Transverse colon (tissue), 4 donors: ENCODE measurements at regions not wholly inside any gene's neighbourhood (a gene's known extent, or its start where the extent isn't known, plus 50 kb on each side); places are given as distances from the start of the nearest gene placed in this dataset.

Experiments
- DNase-seq: peaks from one replicate; pipeline ENCODE4 v3.0.0-alpha.2; 2019
- H3K27ac ChIP-seq, 4 donors: fragments of 200-600 bp; sonication (generic); 2 replicates each; pipeline ENCODE4 v1.5.1; 2016 to 2018; ENCODE audit warnings: inconsistent platforms in 4 of 4
- H3K27me3 ChIP-seq: fragments of 200-600 bp; sonication (generic); 2 replicates; pipeline ENCODE4 v1.5.1; 2017; ENCODE audit warnings: inconsistent platforms
- H3K36me3 ChIP-seq, 4 donors: fragments of 200-600 bp; sonication (generic); 2 replicates each; pipeline ENCODE4 v1.5.1; 2017 to 2019; ENCODE audit warnings: inconsistent platforms in 4 of 4
- H3K4me1 ChIP-seq, 4 donors: fragments of 200-600 bp; sonication (generic); 2 replicates each; pipeline ENCODE4 v1.5.1; 2017 to 2020; ENCODE audit warnings: inconsistent platforms in 4 of 4
- H3K4me3 ChIP-seq, 4 donors: fragments of 200-600 bp; sonication (generic); 1 replicate in 1 of 4; 2 replicates in 3 of 4; pipeline versions ENCODE4 v1.5.1 to v1.6.1; 2017 to 2019; ENCODE audit warnings: inconsistent platforms in 4 of 4
- H3K9me3 ChIP-seq, 2 donors: fragments of 200-600 bp; sonication (generic); 2 replicates each; pipeline ENCODE4 v1.5.1; 2017 to 2019; ENCODE audit warnings: inconsistent platforms in 2 of 2
- CTCF ChIP-seq, 5 experiments: fragments of 200-600 bp in 3 of 5; fragments of 450-650 bp in 2 of 5; sonication (generic) in 3 of 5; IDR thresholded peaks; 1 replicate in 2 of 5; 2 replicates in 3 of 5; pipeline ENCODE4 v1.5.1; 2016 to 2017; ENCODE audit warnings: antibody characterized with exemption in 5 of 5, inconsistent platforms in 3 of 5, mild to moderate bottlenecking in 2 of 5, moderate library complexity in 1 of 5
- EP300 ChIP-seq: sonication (generic); formaldehyde crosslinking; IDR thresholded peaks from one replicate; pipeline ENCODE4 v1.6.1; 2017; ENCODE audit warnings: antibody characterized with exemption, low read depth
- POLR2A ChIP-seq: fragments of 450-650 bp; IDR thresholded peaks from one replicate; pipeline ENCODE4 v1.6.1; 2016; ENCODE audit warnings: antibody characterized with exemption, mild to moderate bottlenecking, moderate library complexity
- POLR2AphosphoS5 ChIP-seq, 3 donors: sonication (generic); formaldehyde crosslinking; IDR thresholded peaks; one replicate each; pipeline ENCODE4 v1.6.1; 2016; ENCODE audit warnings: antibody characterized with exemption in 3 of 3
- WGBS, 2 donors: methylation state at CpG; one replicate each; pipeline ENCODE4 v1.1.5; 2018; ENCODE audit warnings: low coverage in 1 of 2; 5-methylcytosine and 5-hydroxymethylcytosine counted together
- in situ Hi-C, 4 donors: fragments of 200-750 bp; cut with MboI; loops; one replicate each; pipeline versions ENCODE4 v1.15.0 to v1.15.1; 2017; ENCODE audit warnings: low sequenced_read_pairs in 3 of 4, low pct_ligation_motif_present in 1 of 4, low pct_unique_long_range_greater_than_20kb in 1 of 4
- intact Hi-C: fragments of 100-400 bp; cut with DNase I; formaldehyde crosslinking; loops from one replicate; pipeline ENCODE4 v1.15.1; 2023; ENCODE audit warnings: low total_unique reads

- in situ Hi-C loops (no loop called here), intact Hi-C loops (no loop called here)
- Histone ChIP-seq H3K27me3 (no peaks in the 10 kb centered on the region), H3K4me3 (no peak overlapping the region), H3K9me3 (no peaks in the 10 kb centered on the region), H3K4me1 (no peaks in the 10 kb centered on the region), H3K27ac (no peak overlapping the region), H3K36me3 (no peaks in the 10 kb centered on the region)
- 71% methylated on average over 6 of the region's 6 CpGs; no CpG with 5 or more reads in 1 of the 2 donors for WGBS, 2 donors
- DNase-seq, result no peak
- TF ChIP-seq CTCF (IDR thresholded peaks at IDR 0.05), result no peak
- no peak for TF ChIP-seq POLR2AphosphoS5 (IDR thresholded peaks at IDR 0.05)
- TF ChIP-seq POLR2A, result no peak
- no peak for TF ChIP-seq EP300
Measured at GRCh38 chr9:25994605-25995004, 316.4 kb upstream of the TUSC1 start.

GRCh38 chr9:25990376-25990775 is 312.1 kb upstream of the TUSC1 start:
- no peaks in the 10 kb centered on the region for H3K36me3 ChIP-seq
- intact Hi-C loops (no loop called here), in situ Hi-C loops (no loop called here)
- H3K4me1 ChIP-seq, result no peaks in the 10 kb centered on the region
- 86% methylated on average over 1 of the region's 1 CpG; no CpG with 5 or more reads in 1 of the 2 donors for WGBS, 2 donors
- no peaks in the 10 kb centered on the region for H3K9me3 ChIP-seq
- H3K27me3 ChIP-seq, result no peaks in the 10 kb centered on the region
- no peak overlapping the region for H3K27ac ChIP-seq
- DNase-seq, result no peak
- no peak overlapping the region for H3K4me3 ChIP-seq
- TF ChIP-seq CTCF (IDR thresholded peaks at IDR 0.05) (no peak), EP300 (no peak), POLR2A (no peak), POLR2AphosphoS5 (IDR thresholded peaks at IDR 0.05) (no peak)

GRCh38 chr9:25975667-25976066 is 297.4 kb upstream of the TUSC1 start:
- Histone ChIP-seq H3K27ac (no peak overlapping the region), H3K4me3 (no peak overlapping the region), H3K9me3 (no peaks in the 10 kb centered on the region), H3K4me1 (no peaks in the 10 kb centered on the region), H3K27me3 (no peaks in the 10 kb centered on the region), H3K36me3 (no peaks in the 10 kb centered on the region)
- TF ChIP-seq CTCF (IDR thresholded peaks at IDR 0.05), result no peak
- TF ChIP-seq POLR2AphosphoS5 (IDR thresholded peaks at IDR 0.05), result no peak
- TF ChIP-seq EP300, result no peak
- no peak for TF ChIP-seq POLR2A
- intact Hi-C loops (no loop called here), in situ Hi-C loops (no loop called here)
- no peak for DNase-seq
- WGBS, 2 donors, result 82 to 83% methylated on average over 1 of the region's 1 CpG

GRCh38 chr9:25964239-25964638 is 286.0 kb upstream of the TUSC1 start:
- intact Hi-C loops, result no loop called here
- DNase-seq, result no peak
- H3K27me3 ChIP-seq, result no peaks in the 10 kb centered on the region
- no peak overlapping the region for H3K4me3 ChIP-seq
- 20 to 37% methylated on average over 1 to 3 of the region's 3 CpGs for WGBS, 2 donors
- H3K36me3 ChIP-seq, result no peaks in the 10 kb centered on the region
- no peaks in the 10 kb centered on the region for H3K9me3 ChIP-seq
- no peaks in the 10 kb centered on the region for H3K4me1 ChIP-seq
- TF ChIP-seq POLR2A (no peak), POLR2AphosphoS5 (IDR thresholded peaks at IDR 0.05) (no peak), EP300 (no peak), CTCF (IDR thresholded peaks at IDR 0.05) (peak; percentile 17 to 34 (median 27))
- in situ Hi-C loops, result loop anchor here in 1 of 4 donors (25.0 kb wide), 1 partner anchor 373 kb away; no protein-coding TSS in a partner anchor
- no peak overlapping the region for H3K27ac ChIP-seq
